ENCODE measurements at regions not wholly inside any gene's neighbourhood (a gene's known extent, or its start where the extent isn't known, plus 50 kb on each side); places are given as distances from the start of the nearest gene placed in this dataset.
A peak's percentile ranks its signal among the peaks of the same experiment; 100 is the strongest.
"Not testable (repeated sequence)": the region's sequence is repeated elsewhere in the genome, so short reads cannot be mapped to it uniquely, and the experiment has no call there.

DNA sequence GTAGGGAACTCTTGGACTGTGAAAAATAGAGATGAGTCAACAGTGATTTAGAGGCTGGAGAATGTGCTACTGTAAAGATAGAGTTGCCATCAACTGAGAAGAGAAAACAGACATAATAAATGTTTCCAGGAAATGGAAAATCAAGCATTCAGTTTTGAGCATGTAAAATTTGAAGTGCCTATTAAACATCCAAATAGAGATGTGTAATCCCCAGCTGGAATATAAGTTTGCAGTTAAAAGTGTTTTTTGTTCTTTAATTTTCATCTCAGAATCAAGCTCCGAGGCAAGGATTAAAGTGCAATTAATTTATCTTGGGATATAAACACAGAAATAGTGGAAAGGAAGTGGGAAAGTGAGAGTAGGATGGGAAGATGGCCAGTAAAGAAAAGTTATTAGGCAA is 666.0 kb upstream of the RAG2 start:
- no peak for DNase-seq
- H3K27me3 ChIP-seq (ENCODE audit: low read depth) = no peaks in the 10 kb centered on the region
- intact Hi-C loops (cut with DNase I) = no loop called here
- H3K27ac ChIP-seq = no peak overlapping the region
- no peaks in the 10 kb centered on the region for H3K9me3 ChIP-seq
- no peak overlapping the region for H3K4me3 ChIP-seq
- H3K36me3 ChIP-seq = no peaks in the 10 kb centered on the region
- TF ChIP-seq, protein P1, sequence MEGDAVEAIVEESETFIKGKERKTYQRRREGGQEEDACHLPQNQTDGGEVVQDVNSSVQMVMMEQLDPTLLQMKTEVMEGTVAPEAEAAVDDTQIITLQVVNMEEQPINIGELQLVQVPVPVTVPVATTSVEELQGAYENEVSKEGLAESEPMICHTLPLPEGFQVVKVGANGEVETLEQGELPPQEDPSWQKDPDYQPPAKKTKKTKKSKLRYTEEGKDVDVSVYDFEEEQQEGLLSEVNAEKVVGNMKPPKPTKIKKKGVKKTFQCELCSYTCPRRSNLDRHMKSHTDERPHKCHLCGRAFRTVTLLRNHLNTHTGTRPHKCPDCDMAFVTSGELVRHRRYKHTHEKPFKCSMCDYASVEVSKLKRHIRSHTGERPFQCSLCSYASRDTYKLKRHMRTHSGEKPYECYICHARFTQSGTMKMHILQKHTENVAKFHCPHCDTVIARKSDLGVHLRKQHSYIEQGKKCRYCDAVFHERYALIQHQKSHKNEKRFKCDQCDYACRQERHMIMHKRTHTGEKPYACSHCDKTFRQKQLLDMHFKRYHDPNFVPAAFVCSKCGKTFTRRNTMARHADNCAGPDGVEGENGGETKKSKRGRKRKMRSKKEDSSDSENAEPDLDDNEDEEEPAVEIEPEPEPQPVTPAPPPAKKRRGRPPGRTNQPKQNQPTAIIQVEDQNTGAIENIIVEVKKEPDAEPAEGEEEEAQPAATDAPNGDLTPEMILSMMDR (IDR thresholded peaks at IDR 0.05) = no peak
- no peaks in the 10 kb centered on the region for H3K4me1 ChIP-seq
- no peak for ATAC-seq

DNA sequence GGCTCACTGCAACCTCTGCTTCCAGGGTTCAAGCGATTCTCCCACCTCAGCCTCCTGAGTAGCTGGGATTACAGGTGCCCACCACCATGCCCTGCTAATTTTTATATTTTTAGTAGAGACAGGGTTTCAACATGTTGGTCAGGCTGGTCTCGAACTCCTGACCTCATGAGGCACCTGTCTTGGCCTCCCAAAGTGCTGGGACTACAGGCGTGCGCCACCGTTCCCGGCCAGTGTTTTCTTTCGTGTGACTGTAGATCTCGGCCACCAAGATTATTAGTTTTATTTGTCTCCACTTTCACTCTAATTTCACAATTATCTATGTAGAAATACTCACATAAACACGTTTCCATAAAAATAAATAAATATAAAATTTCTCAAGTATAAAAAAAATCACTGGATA is 665.4 kb upstream of the RAG2 start:
- H3K36me3 ChIP-seq; DNase-seq; H3K9me3 ChIP-seq; H3K27me3 ChIP-seq (ENCODE audit: low read depth); H3K4me1 ChIP-seq; H3K27ac ChIP-seq; H3K4me3 ChIP-seq; ATAC-seq; intact Hi-C loops (cut with DNase I): not testable (repeated sequence)

DNA sequence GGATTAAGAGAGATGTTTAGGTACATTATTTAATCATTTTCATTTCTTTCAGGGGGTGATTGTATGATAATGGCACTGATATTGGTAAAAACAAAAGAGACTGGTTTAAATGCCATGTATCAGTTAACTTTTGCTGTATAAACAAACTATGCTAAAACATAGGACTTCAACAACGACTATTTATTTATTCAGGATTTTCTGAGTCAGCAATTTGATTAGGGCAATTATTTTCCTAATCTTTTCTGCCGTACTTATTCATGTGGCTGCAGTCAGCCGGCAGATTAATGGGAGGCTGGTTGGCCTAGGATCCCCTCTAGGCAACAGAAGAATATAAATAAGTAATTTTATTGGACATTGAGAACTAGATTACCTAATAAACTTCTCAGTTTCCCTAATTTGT is 661.7 kb upstream of the RAG2 start:
- intact Hi-C loops (cut with DNase I) = no loop called here
- H3K9me3 ChIP-seq = no peaks in the 10 kb centered on the region
- no peak overlapping the region for H3K27ac ChIP-seq
- no peaks in the 10 kb centered on the region for H3K27me3 ChIP-seq (ENCODE audit: low read depth)
- H3K4me3 ChIP-seq = no peak overlapping the region
- ATAC-seq (no peak), DNase-seq (no peak)
- no peaks in the 10 kb centered on the region for H3K36me3 ChIP-seq
- TF ChIP-seq, protein P1 (IDR thresholded peaks at IDR 0.05) = no peak
- H3K4me1 ChIP-seq = no peaks in the 10 kb centered on the region

DNA sequence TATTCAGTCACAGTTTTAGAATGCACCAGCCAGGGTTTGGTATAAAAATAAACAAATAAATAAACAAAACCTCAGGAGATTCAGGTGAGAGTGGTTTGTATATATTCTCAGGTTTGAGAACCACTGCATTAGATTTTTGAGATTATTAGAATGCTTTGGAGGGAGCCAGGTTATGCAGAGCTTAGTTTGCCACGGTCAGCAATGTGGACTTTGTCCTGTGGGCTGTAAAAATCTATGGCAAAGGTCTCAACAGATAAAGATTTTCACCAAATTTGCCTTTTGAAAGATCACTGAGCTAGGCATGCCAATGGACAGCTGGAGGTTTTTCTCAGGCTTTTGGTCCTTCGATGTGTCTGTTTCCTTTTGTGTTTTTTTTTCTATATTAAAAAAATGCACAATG is 650.1 kb upstream of the RAG2 start:
- DNase-seq (no peak), ATAC-seq (no peak)
- intact Hi-C loops (cut with DNase I) = no loop called here
- Histone ChIP-seq H3K9me3 (no peaks in the 10 kb centered on the region), H3K27ac (no peak overlapping the region), H3K36me3 (no peaks in the 10 kb centered on the region), H3K27me3 (ENCODE audit: low read depth) (no peaks in the 10 kb centered on the region), H3K4me3 (no peak overlapping the region), H3K4me1 (no peaks in the 10 kb centered on the region)
- TF ChIP-seq, protein P1 (IDR thresholded peaks at IDR 0.05) = no peak

DNA sequence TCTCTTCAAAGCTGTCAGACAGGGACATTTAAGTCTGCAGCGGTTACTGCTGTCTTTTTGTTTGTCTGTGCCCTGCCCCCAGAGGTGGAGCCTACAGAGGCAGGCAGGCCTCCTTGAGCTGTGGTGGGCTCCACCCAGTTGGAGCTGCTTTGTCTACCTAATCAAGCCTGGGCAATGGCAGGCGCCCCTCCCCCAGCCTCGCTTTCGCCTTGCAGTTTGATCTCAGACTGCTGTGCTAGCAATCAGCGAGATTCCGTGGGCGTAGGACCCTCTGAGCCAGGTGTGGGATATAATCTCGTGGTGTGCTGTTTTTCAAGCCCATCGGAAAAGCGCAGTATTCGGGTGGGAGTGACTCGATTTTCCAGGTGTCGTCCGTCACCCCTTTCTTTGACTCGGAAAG is 648.1 kb upstream of the RAG2 start:
- H3K36me3 ChIP-seq, ATAC-seq, DNase-seq: not testable (repeated sequence)

DNA sequence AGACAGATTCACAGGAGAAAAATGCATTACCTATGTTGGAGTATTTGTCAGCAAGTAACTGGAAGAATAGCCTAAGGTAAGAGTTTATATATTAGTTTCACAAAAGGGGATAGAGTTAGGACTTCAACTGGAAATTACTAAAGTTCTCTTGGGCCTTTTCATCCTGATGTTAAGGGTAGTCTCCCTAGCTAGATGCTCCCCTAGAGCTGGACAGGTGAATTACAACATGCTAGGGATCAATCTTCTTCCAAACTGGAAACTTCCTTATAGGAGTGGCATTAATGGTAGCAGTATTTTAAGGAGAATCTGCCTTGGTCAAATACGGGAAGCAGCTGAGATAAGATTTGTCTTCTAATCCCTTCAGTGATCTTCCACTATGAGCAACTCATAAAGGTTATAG is 632.8 kb upstream of the RAG2 start:
- Histone ChIP-seq H3K27me3 (ENCODE audit: low read depth) (no peaks in the 10 kb centered on the region), H3K9me3 (no peaks in the 10 kb centered on the region), H3K4me1 (no peaks in the 10 kb centered on the region), H3K36me3 (no peaks in the 10 kb centered on the region), H3K4me3 (no peak overlapping the region), H3K27ac (no peak overlapping the region)
- TF ChIP-seq, protein P1 (IDR thresholded peaks at IDR 0.05) = no peak
- intact Hi-C loops (cut with DNase I) = no loop called here
- no peak for DNase-seq
- no peak for ATAC-seq

More for the DNA sequence above, 648.1 kb upstream of the RAG2 start:
- H3K27me3 ChIP-seq (ENCODE audit: low read depth); intact Hi-C loops (cut with DNase I); H3K9me3 ChIP-seq; H3K4me3 ChIP-seq; H3K27ac ChIP-seq; H3K4me1 ChIP-seq: not testable (repeated sequence)

DNA sequence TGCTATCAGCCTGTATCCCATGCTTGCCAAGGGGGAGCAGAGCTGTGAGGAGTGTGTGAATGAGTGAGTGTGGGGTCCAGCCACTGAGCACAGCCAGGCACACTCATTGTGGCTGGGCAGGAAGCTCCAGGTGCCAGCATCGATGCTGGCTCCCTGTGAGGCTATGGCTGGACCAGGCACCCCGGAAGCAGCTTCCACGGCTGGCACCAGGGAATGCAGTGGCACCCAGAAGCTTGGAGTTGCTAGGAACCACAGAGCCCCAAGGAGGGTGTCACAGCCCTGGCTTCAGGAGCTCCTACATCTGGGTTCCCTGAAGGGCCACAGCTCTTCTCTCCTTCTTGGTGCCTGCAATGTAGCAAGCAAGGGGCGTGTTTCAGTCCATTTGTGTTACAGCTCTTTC is 625.9 kb upstream of the RAG2 start:
- Histone ChIP-seq H3K27ac (no peak overlapping the region), H3K9me3 (no peaks in the 10 kb centered on the region), H3K4me3 (no peak overlapping the region), H3K36me3 (no peaks in the 10 kb centered on the region), H3K27me3 (ENCODE audit: low read depth) (no peaks in the 10 kb centered on the region), H3K4me1 (no peaks in the 10 kb centered on the region)
- ATAC-seq = peak in 1 of 2 donors; percentile 21
- intact Hi-C loops (cut with DNase I) = no loop called here
- TF ChIP-seq, protein P1 (IDR thresholded peaks at IDR 0.05) = no peak
- DNase-seq = no peak
